B cell (primary cell): ENCODE measurements at regions not wholly inside any gene's neighbourhood (a gene's known extent, or its start where the extent isn't known, plus 50 kb on each side); places are given as distances from the start of the nearest gene placed in this dataset.

Experiments
- ATAC-seq: fragments of 200-7000 bp; cut with Tn5 transposase; one replicate; pipeline ENCODE4 v1.10.0; 2021; ENCODE audit warnings: low read depth, mild to moderate bottlenecking, moderate number of reproducible peaks, moderate library complexity
- CTCF ChIA-PET: fragments of 350-600 bp; sonication (Branson Sonifier 250); formaldehyde crosslinking; loops from one replicate; lab custom pipeline; 2021; ENCODE audit warnings: antibody characterized with exemption, inconsistent platforms; lab: Charles Lee
- POLR2A ChIA-PET: fragments of 350-600 bp; sonication (Branson Sonifier 250); formaldehyde crosslinking; loops from one replicate; lab custom pipeline; 2021; ENCODE audit warnings: antibody characterized with exemption; lab: Charles Lee
- DNase-seq: peaks from one replicate; pipeline ENCODE4 v3.0.0; 2013
- H2AFZ ChIP-seq: 2 replicates; pipeline ENCODE4 v1.6.1; 2012; ENCODE audit warnings: mild to moderate bottlenecking, low read depth, low read length; ENCODE audit not compliant: insufficient read depth, poor library complexity, severe bottlenecking
- H3K27ac ChIP-seq, 2 donors: 1 replicate in 1 of 2; 2 replicates in 1 of 2; pipeline ENCODE4 v1.5.1; 2012 to 2013; ENCODE audit warnings: low read length in 2 of 2, mild to moderate bottlenecking in 2 of 2, moderate library complexity in 1 of 2
- H3K27me3 ChIP-seq, 4 experiments: fragments of 200-600 bp in 1 of 4; sonication (generic) in 1 of 4; replicated peaks in 1 of 4; 1 replicate in 2 of 4; 2 replicates in 2 of 4; pipeline versions ENCODE4 v1.6.1 to v1.7.0; 2013 to 2016; ENCODE audit warnings: low read length in 3 of 4, mild to moderate bottlenecking in 2 of 4, mixed read lengths in 1 of 4, moderate library complexity in 1 of 4; ENCODE audit not compliant: insufficient read depth in 4 of 4, control insufficient read depth in 3 of 4; ENCODE audit errors: control extremely low read depth in 1 of 4
- H3K36me3 ChIP-seq, 2 experiments: replicated peaks in 1 of 2; 1 replicate in 1 of 2; 2 replicates in 1 of 2; pipeline versions ENCODE4 v1.6.1 to v1.7.1; 2013; ENCODE audit warnings: low read length in 1 of 2; ENCODE audit not compliant: insufficient read depth in 2 of 2, control insufficient read depth in 1 of 2; ENCODE audit errors: control extremely low read depth in 1 of 2, extremely low read depth in 1 of 2
- H3K4me1 ChIP-seq, 2 donors: fragments of 200-600 bp in 1 of 2; sonication (generic) in 1 of 2; 1 replicate in 1 of 2; 2 replicates in 1 of 2; pipeline versions ENCODE4 v1.5.1 to v1.6.1; 2013 to 2017; ENCODE audit warnings: low read length in 2 of 2; ENCODE audit not compliant: control insufficient read depth in 2 of 2, insufficient read depth in 2 of 2
- H3K4me2 ChIP-seq: replicated peaks from 2 replicates; pipeline ENCODE3; 2012; ENCODE audit warnings: mild to moderate bottlenecking, low read depth, low read length; ENCODE audit not compliant: poor library complexity, severe bottlenecking
- H3K4me3 ChIP-seq, 5 experiments: fragments of 200-600 bp in 1 of 5; sonication (generic) in 1 of 5; 1 replicate in 3 of 5; 2 replicates in 2 of 5; pipeline versions ENCODE4 v1.5.1 to v1.7.0; 2011 to 2016; ENCODE audit warnings: low read length in 4 of 5, mild to moderate bottlenecking in 4 of 5, low read depth in 2 of 5, control low read depth in 1 of 5, moderate library complexity in 1 of 5; ENCODE audit not compliant: insufficient read depth in 1 of 5; ENCODE audit errors: control extremely low read depth in 1 of 5, extremely low read depth in 1 of 5
- H3K79me2 ChIP-seq: fragments of 200-600 bp; sonication (generic); one replicate; pipeline ENCODE4 v1.6.0; 2016; ENCODE audit warnings: low read length; ENCODE audit not compliant: control insufficient read depth, insufficient read depth
- H3K9ac ChIP-seq: fragments of 200-600 bp; sonication (generic); 2 replicates; pipeline ENCODE4 v1.6.1; 2017; ENCODE audit warnings: mild to moderate bottlenecking, low read length, moderate library complexity
- H3K9me3 ChIP-seq, 3 donors: one replicate each; pipeline versions ENCODE4 v1.6.1 to v1.7.1; 2013; ENCODE audit warnings: low read length in 2 of 3; ENCODE audit not compliant: control insufficient read depth in 2 of 3, insufficient read depth in 1 of 3; ENCODE audit errors: control extremely low read depth in 1 of 3
- H4K20me1 ChIP-seq: 2 replicates; pipeline ENCODE4 v1.6.0; 2012; ENCODE audit warnings: mild to moderate bottlenecking, low read length; ENCODE audit not compliant: insufficient read depth, control insufficient read depth, poor library complexity, severe bottlenecking
- H3K27ac Mint-ChIP-seq: one replicate; pipeline ENCODE4 v1.8.0; 2021; ENCODE audit warnings: mixed read lengths
- H3K27me3 Mint-ChIP-seq: one replicate; pipeline ENCODE4 v1.8.0; 2021; ENCODE audit warnings: mixed read lengths
- H3K4me1 Mint-ChIP-seq: one replicate; pipeline ENCODE4 v1.8.0; 2021; ENCODE audit warnings: mixed read lengths
- H3K4me3 Mint-ChIP-seq: one replicate; pipeline ENCODE4 v1.8.0; 2021; ENCODE audit warnings: mixed read lengths
- H3K9me3 Mint-ChIP-seq: one replicate; pipeline ENCODE4 v1.8.0; 2022; ENCODE audit warnings: mixed read lengths; ENCODE audit not compliant: insufficient read depth
- EZH2 ChIP-seq: IDR thresholded peaks from 2 replicates; pipeline ENCODE4 v1.6.1; 2012; ENCODE audit warnings: borderline replicate concordance, low read depth, mild to moderate bottlenecking, moderate library complexity, low read length; ENCODE audit not compliant: insufficient read depth, poor library complexity, severe bottlenecking
- WGBS: methylation state at CpG from one replicate; pipeline ENCODE4 v1.1.5; 2013; ENCODE audit warnings: missing lambda C conversion rate; ENCODE audit not compliant: insufficient coverage; 5-methylcytosine and 5-hydroxymethylcytosine counted together
- intact Hi-C: fragments of 100-400 bp; cut with micrococcal nuclease; formaldehyde crosslinking; loops from one replicate; pipeline ENCODE4 v1.10.0; 2022
- TF ChIP-seq, protein P1 (sequence below): fragments of 200-600 bp; IDR thresholded peaks from one replicate; pipeline ENCODE4 v1.8.0; 2022; ENCODE audit warnings: antibody characterized with exemption, mild to moderate bottlenecking

DNA sequence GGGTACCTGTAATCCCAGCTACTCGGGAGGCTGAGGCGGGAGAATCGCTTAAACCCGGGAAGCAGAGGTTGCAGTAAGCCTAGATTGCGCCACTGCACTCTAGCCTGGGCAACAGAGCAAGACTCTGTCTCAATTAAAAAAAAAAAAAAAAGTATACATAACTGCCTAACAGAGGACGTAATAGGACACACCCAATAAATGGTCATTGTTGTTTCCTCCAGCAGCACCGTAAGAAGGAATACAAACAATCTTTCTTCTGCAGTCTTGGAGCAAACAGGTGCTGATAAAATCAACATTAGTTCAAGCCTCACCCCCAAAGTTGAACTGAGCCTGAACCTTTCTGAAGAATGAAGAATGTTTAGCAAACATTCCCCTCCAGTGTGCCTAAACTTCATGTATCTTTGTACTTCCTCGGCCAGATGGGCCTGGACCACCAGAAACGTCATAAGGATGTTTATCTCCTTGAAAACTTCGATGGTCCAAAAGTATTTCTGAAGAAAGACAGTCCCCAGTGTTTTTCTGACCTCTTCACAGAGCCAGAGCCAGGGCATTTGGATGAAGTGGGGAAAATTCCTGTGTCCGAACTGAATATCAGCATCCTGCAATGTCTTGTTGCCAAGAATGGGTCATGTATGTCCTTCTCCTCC lies 136.8 kb upstream of the F3 start:
- H3K4me1 ChIP-seq = no peaks in the 10 kb centered on the region
- no peak overlapping the region for H3K4me3 Mint-ChIP-seq
- H2AFZ ChIP-seq = no peak overlapping the region
- H3K36me3 ChIP-seq = no peaks in the 10 kb centered on the region
- no peak for DNase-seq
- no peak overlapping the region for H3K4me3 ChIP-seq
- H4K20me1 ChIP-seq = no peaks in the 10 kb centered on the region
- H3K4me2 ChIP-seq = no peak overlapping the region
- H3K27ac Mint-ChIP-seq = no peak overlapping the region
- ChIA-PET CTCF (no interaction called here), POLR2A (no interaction called here)
- no peak for ATAC-seq
- H3K9me3 Mint-ChIP-seq = no peaks in the 10 kb centered on the region
- H3K9me3 ChIP-seq = peaks cover 0 to 3% (median 0%) of the 10 kb centered on the region in 3 donors
- TF ChIP-seq EZH2 = no peak
- TF ChIP-seq, protein P1, sequence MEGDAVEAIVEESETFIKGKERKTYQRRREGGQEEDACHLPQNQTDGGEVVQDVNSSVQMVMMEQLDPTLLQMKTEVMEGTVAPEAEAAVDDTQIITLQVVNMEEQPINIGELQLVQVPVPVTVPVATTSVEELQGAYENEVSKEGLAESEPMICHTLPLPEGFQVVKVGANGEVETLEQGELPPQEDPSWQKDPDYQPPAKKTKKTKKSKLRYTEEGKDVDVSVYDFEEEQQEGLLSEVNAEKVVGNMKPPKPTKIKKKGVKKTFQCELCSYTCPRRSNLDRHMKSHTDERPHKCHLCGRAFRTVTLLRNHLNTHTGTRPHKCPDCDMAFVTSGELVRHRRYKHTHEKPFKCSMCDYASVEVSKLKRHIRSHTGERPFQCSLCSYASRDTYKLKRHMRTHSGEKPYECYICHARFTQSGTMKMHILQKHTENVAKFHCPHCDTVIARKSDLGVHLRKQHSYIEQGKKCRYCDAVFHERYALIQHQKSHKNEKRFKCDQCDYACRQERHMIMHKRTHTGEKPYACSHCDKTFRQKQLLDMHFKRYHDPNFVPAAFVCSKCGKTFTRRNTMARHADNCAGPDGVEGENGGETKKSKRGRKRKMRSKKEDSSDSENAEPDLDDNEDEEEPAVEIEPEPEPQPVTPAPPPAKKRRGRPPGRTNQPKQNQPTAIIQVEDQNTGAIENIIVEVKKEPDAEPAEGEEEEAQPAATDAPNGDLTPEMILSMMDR = no peak
- no peak overlapping the region for H3K9ac ChIP-seq
- intact Hi-C loops = no loop called here
- 83% methylated on average over 2 of the region's 11 CpGs for WGBS
- H3K4me1 Mint-ChIP-seq = no peaks in the 10 kb centered on the region
- H3K27me3 Mint-ChIP-seq = peaks cover 8% of the 10 kb centered on the region
- H3K27ac ChIP-seq = no peak overlapping the region
- H3K79me2 ChIP-seq = no peaks in the 10 kb centered on the region
- peaks cover 0 to 2% (median 0%) of the 10 kb centered on the region in 4 experiments for H3K27me3 ChIP-seq

DNA sequence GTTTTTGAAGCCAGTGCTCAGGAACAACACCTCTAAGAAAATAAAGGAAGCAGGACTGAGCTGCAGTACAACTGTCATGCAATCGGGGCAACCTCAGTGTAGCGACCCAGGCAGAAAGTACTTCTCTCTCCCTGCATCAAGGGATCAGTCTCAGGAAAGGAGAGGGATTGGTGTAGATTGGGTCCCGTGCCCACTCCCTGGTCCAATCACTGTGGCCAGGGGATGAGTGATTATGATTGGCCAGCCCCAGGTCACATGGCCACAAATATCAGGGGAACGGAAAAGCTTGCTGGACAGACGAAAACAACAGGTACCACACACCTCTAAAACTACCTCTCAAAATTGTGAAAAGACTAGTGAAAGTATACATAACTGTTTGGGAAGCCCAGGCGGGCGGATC lies 136.2 kb upstream of the F3 start:
- no peak for ATAC-seq
- Histone ChIP-seq H3K9ac (no peak overlapping the region), H3K27me3 (peaks cover 0 to 2% (median 0%) of the 10 kb centered on the region in 4 experiments), H3K27ac (no peak overlapping the region), H3K79me2 (no peaks in the 10 kb centered on the region), H2AFZ (no peak overlapping the region), H3K4me1 (no peaks in the 10 kb centered on the region), H3K9me3 (peaks cover 0 to 3% (median 0%) of the 10 kb centered on the region in 3 donors), H3K36me3 (no peaks in the 10 kb centered on the region), H4K20me1 (no peaks in the 10 kb centered on the region), H3K4me3 (no peak overlapping the region), H3K4me2 (no peak overlapping the region)
- no peaks in the 10 kb centered on the region for H3K4me1 Mint-ChIP-seq
- 100% methylated on average over 2 of the region's 7 CpGs for WGBS
- no peaks in the 10 kb centered on the region for H3K9me3 Mint-ChIP-seq
- H3K27ac Mint-ChIP-seq = no peak overlapping the region
- H3K27me3 Mint-ChIP-seq = peaks cover 8% of the 10 kb centered on the region
- no peak overlapping the region for H3K4me3 Mint-ChIP-seq
- POLR2A ChIA-PET = no interaction called here
- DNase-seq = no peak
- CTCF ChIA-PET = no interaction called here
- intact Hi-C loops = no loop called here
- TF ChIP-seq, protein P1 = no peak
- no peak for TF ChIP-seq EZH2
